HG03280 (cell line): ENCODE measurements at regions not wholly inside any gene's neighbourhood (a gene's known extent, or its start where the extent isn't known, plus 50 kb on each side); places are given as distances from the start of the nearest gene placed in this dataset.

ENCODE experiments used
- ATAC-seq: cut with Tn5 transposase; IDR thresholded peaks from one replicate; pipeline ENCODE4 v1.9.1; 2021; ENCODE audit warnings: mild to moderate bottlenecking, moderate library complexity; ENCODE audit not compliant: unreplicated experiment

GRCh38 chr2:6381326-6381725 is 484.4 kb downstream of the CMPK2 start:
- ATAC-seq: no peak

- no peak for ATAC-seq
These were observed 481.4 kb downstream of the CMPK2 start for GRCh38 chr2:6384341-6384740.

- ATAC-seq: no peak
These were observed 473.4 kb downstream of the CMPK2 start for GRCh38 chr2:6392354-6392753.

GRCh38 chr2:6392966-6393365 is 472.7 kb downstream of the CMPK2 start:
- no peak for ATAC-seq

- ATAC-seq: no peak
These were observed 471.9 kb downstream of the CMPK2 start for GRCh38 chr2:6393819-6394218.

GRCh38 chr2:6394276-6394675 is 471.4 kb downstream of the CMPK2 start:
- ATAC-seq: no peak

GRCh38 chr2:6398421-6398820 is 467.3 kb downstream of the CMPK2 start:
- ATAC-seq: no peak

GRCh38 chr2:6401301-6401700 is 464.4 kb downstream of the CMPK2 start:
- no peak for ATAC-seq

GRCh38 chr2:6408057-6408456 is 457.6 kb downstream of the CMPK2 start:
- ATAC-seq: no peak

- ATAC-seq: no peak
These were observed 455.4 kb downstream of the CMPK2 start for GRCh38 chr2:6410313-6410712.

- ATAC-seq: no peak
These were observed 453.1 kb downstream of the CMPK2 start for GRCh38 chr2:6412533-6413091.

- no peak for ATAC-seq
These were observed 448.7 kb downstream of the CMPK2 start for GRCh38 chr2:6417050-6417449.

- ATAC-seq: no peak
These were observed 447.4 kb downstream of the CMPK2 start for GRCh38 chr2:6418291-6418690.

GRCh38 chr2:6421138-6421730 is 444.5 kb downstream of the CMPK2 start:
- no peak for ATAC-seq

GRCh38 chr2:6421888-6422287 is 443.8 kb downstream of the CMPK2 start:
- no peak for ATAC-seq

GRCh38 chr2:6423157-6423556 is 442.6 kb downstream of the CMPK2 start:
- ATAC-seq: no peak

GRCh38 chr2:6423944-6424343 is 441.8 kb downstream of the CMPK2 start:
- no peak for ATAC-seq

GRCh38 chr2:6425032-6425431 is 440.7 kb downstream of the CMPK2 start:
- ATAC-seq: no peak

- ATAC-seq: no peak
These were observed 436.3 kb downstream of the CMPK2 start for GRCh38 chr2:6429210-6429986.

GRCh38 chr2:6434438-6434837 is 431.3 kb downstream of the CMPK2 start:
- ATAC-seq: no peak

- ATAC-seq: no peak
These were observed 423.9 kb downstream of the CMPK2 start for GRCh38 chr2:6441800-6442199.

GRCh38 chr2:6442252-6442985 is 423.3 kb downstream of the CMPK2 start:
- no peak for ATAC-seq
